HG03460 (cell line): ENCODE measurements at regions not wholly inside any gene's neighbourhood (a gene's known extent, or its start where the extent isn't known, plus 50 kb on each side); places are given as distances from the start of the nearest gene placed in this dataset.
"Not testable (repeated sequence)": the region's sequence is repeated elsewhere in the genome, so short reads cannot be mapped to it uniquely, and the experiment has no call there.

Source experiments
- ATAC-seq: cut with Tn5 transposase; IDR thresholded peaks from one replicate; pipeline ENCODE4 v1.9.1; 2021; ENCODE audit not compliant: unreplicated experiment

GRCh38 chr2:116761864-116762263 lies 1052.6 kb upstream of the DDX18 start:
- no peak for ATAC-seq

- ATAC-seq: no peak
Observed at GRCh38 chr2:116769514-116769913, 1045.0 kb upstream of the DDX18 start.

- ATAC-seq: no peak
Observed at GRCh38 chr2:116776556-116776955, 1037.9 kb upstream of the DDX18 start.

- no peak for ATAC-seq
Observed at GRCh38 chr2:116787848-116788247, 1026.6 kb upstream of the DDX18 start.

- ATAC-seq: no peak
Observed at GRCh38 chr2:116802671-116803070, 1011.8 kb upstream of the DDX18 start.

- ATAC-seq: no peak
Observed at GRCh38 chr2:116804901-116805300, 1009.6 kb upstream of the DDX18 start.

- ATAC-seq: not testable (repeated sequence)
Observed at GRCh38 chr2:116806505-116806904, 1008.0 kb upstream of the DDX18 start.

GRCh38 chr2:116809109-116809508 lies 1005.4 kb upstream of the DDX18 start:
- ATAC-seq: no peak

GRCh38 chr2:116810071-116810470 lies 1004.4 kb upstream of the DDX18 start:
- ATAC-seq: no peak

- no peak for ATAC-seq
Observed at GRCh38 chr2:116810645-116811044, 1003.8 kb upstream of the DDX18 start.

GRCh38 chr2:116819355-116819754 lies 995.1 kb upstream of the DDX18 start:
- ATAC-seq: no peak

- ATAC-seq: no peak
Observed at GRCh38 chr2:116820986-116821385, 993.5 kb upstream of the DDX18 start.

GRCh38 chr2:116829543-116829942 lies 984.9 kb upstream of the DDX18 start:
- ATAC-seq: not testable (repeated sequence)

GRCh38 chr2:116832148-116832547 lies 982.3 kb upstream of the DDX18 start:
- ATAC-seq: no peak

GRCh38 chr2:116833052-116833451 lies 981.4 kb upstream of the DDX18 start:
- ATAC-seq: no peak

- ATAC-seq: no peak
Observed at GRCh38 chr2:116842164-116842563, 972.3 kb upstream of the DDX18 start.

GRCh38 chr2:116859708-116860107 lies 954.8 kb upstream of the DDX18 start:
- no peak for ATAC-seq

- ATAC-seq: no peak
Observed at GRCh38 chr2:116874021-116874420, 940.5 kb upstream of the DDX18 start.

GRCh38 chr2:116877274-116877673 lies 937.2 kb upstream of the DDX18 start:
- no peak for ATAC-seq

GRCh38 chr2:116877944-116878343 lies 936.5 kb upstream of the DDX18 start:
- ATAC-seq: no peak

GRCh38 chr2:116879650-116880160 lies 934.8 kb upstream of the DDX18 start:
- no peak for ATAC-seq

- ATAC-seq: no peak
Observed at GRCh38 chr2:116891191-116891590, 923.3 kb upstream of the DDX18 start.

- ATAC-seq: no peak
Observed at GRCh38 chr2:116911540-116911939, 903.0 kb upstream of the DDX18 start.

GRCh38 chr2:116915673-116916072 lies 898.8 kb upstream of the DDX18 start:
- no peak for ATAC-seq
